GM23338 (cell line): ENCODE measurements at regions not wholly inside any gene's neighbourhood (a gene's known extent, or its start where the extent isn't known, plus 50 kb on each side); places are given as distances from the start of the nearest gene placed in this dataset.

Experiments used
- CREB1 ChIP-seq: fragments of 250-450 bp; sonication (Bioruptor Pico); IDR thresholded peaks from 2 replicates; pipeline ENCODE4 v1.5.0; 2020; ENCODE audit warnings: low read depth, mild to moderate bottlenecking, moderate library complexity
- CTCF ChIP-seq, 2 experiments: fragments of 200-600 bp in 1 of 2; sonication (generic) in 1 of 2; conservative IDR thresholded peaks; 2 replicates each; pipeline versions ENCODE4 v1.5.1 to v1.6.1; 2016 to 2017; ENCODE audit warnings: antibody characterized with exemption in 2 of 2, low read depth in 2 of 2, mild to moderate bottlenecking in 2 of 2, moderate library complexity in 1 of 2
- EZH2 ChIP-seq: fragments of 200-600 bp; sonication (generic); IDR thresholded peaks from one replicate; pipeline ENCODE4 v1.8.0; 2017; ENCODE audit warnings: antibody characterized with exemption, mild to moderate bottlenecking, low read depth; ENCODE audit not compliant: unreplicated experiment
- EZH2phosphoT487 ChIP-seq: fragments of 200-600 bp; sonication (generic); IDR thresholded peaks from one replicate; pipeline ENCODE4 v1.8.1; 2018; ENCODE audit warnings: antibody characterized with exemption; ENCODE audit not compliant: unreplicated experiment
- JUNB ChIP-seq: IDR thresholded peaks from one replicate; pipeline ENCODE4 v1.6.1; 2016; ENCODE audit warnings: antibody characterized with exemption; ENCODE audit not compliant: unreplicated experiment
- POLR2AphosphoS5 ChIP-seq: IDR thresholded peaks from 2 replicates; pipeline ENCODE4 v1.6.1; 2016; ENCODE audit warnings: antibody characterized with exemption, low read depth
- STAT1 ChIP-seq: IDR thresholded peaks from one replicate; pipeline ENCODE4 v1.6.1; 2016; ENCODE audit warnings: antibody characterized with exemption; ENCODE audit not compliant: unreplicated experiment
- ZNF331 ChIP-seq: fragments of 250-450 bp; sonication (Bioruptor Pico); IDR thresholded peaks from 2 replicates; pipeline ENCODE4 v1.5.0; 2020; ENCODE audit warnings: low read depth, mild to moderate bottlenecking, moderate library complexity
- ZNF462 ChIP-seq: fragments of 250-450 bp; sonication (Bioruptor Pico); IDR thresholded peaks from 2 replicates; pipeline ENCODE4 v1.5.0; 2020; ENCODE audit warnings: mild to moderate bottlenecking, moderate library complexity
- TF ChIP-seq, protein P1 (sequence below): IDR thresholded peaks from 2 replicates; pipeline ENCODE4 v1.6.1; 2016; ENCODE audit warnings: antibody characterized with exemption

DNA sequence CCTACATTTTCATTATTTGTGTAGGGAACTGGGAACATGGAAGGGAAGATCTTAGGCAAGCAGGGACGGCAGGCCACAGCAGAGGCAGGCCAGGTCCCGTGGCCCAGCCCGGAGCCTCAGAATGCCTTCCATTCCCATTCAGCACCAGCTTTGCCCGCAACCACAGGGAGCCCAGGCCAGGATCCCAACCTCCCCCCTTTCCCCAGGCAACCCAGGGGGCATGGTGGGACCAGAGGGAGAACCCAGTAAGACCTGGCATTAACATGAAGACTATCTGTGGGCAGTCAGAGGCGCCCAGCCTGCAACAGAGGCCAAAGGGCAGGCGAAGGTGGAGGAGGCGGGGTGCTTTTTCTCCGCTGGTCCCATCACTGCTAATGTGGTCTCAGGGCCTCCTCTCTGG is 135.6 kb downstream of the TPRA1 start (continued):
- TF ChIP-seq ZNF462 (CRISPR knock-in tag) (no peak), EZH2 (no peak), ZNF331 (CRISPR knock-in tag) (no peak), JUNB (no peak), EZH2phosphoT487 (no peak), CREB1 (CRISPR knock-in tag) (no peak), POLR2AphosphoS5 (no peak), STAT1 (no peak), CTCF (conservative IDR thresholded peaks at IDR 0.05; ENCODE audit: low read depth in 2 of 2) (no peak)
- TF ChIP-seq, protein P1, sequence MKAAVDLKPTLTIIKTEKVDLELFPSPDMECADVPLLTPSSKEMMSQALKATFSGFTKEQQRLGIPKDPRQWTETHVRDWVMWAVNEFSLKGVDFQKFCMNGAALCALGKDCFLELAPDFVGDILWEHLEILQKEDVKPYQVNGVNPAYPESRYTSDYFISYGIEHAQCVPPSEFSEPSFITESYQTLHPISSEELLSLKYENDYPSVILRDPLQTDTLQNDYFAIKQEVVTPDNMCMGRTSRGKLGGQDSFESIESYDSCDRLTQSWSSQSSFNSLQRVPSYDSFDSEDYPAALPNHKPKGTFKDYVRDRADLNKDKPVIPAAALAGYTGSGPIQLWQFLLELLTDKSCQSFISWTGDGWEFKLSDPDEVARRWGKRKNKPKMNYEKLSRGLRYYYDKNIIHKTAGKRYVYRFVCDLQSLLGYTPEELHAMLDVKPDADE, result no peak
